ENCODE measurements at regions not wholly inside any gene's neighbourhood (a gene's known extent, or its start where the extent isn't known, plus 50 kb on each side); places are given as distances from the start of the nearest gene placed in this dataset.

- Mint-ChIP-seq H3K4me3 (no peak overlapping the region), H3K36me3 (no peaks in the 10 kb centered on the region), H3K9me3 (no peaks in the 10 kb centered on the region), H3K27me3 (peaks cover 44% of the 10 kb centered on the region), H3K4me1 (no peaks in the 10 kb centered on the region), H3K27ac (no peak overlapping the region)
- no peak for ATAC-seq
Observed at GRCh38 chr16:73542885-73543284, 495.0 kb upstream of the ZFHX3 start.

DNA sequence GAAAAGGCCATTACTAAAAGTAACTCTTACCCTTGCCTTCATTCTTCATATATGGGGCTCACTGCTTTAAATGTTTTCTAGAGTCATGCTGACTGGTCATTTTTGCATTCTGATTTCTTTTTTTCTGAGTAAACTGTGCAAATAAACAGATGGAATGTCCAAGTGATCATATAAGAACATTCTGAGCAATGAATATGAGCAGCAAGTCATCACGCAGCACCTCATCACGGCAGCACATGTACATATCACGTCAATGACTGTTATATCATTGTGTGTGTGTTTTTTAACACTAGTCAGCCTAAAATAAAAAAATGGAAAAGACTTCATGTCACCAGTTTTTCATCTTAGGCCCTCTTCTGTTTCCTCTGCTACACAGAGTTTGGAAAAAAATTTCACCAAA lies 490.0 kb upstream of the ZFHX3 start:
- Mint-ChIP-seq H3K9me3 (no peaks in the 10 kb centered on the region), H3K36me3 (no peaks in the 10 kb centered on the region), H3K27me3 (peaks cover 7% of the 10 kb centered on the region), H3K4me1 (no peaks in the 10 kb centered on the region), H3K4me3 (no peak overlapping the region), H3K27ac (no peak overlapping the region)
- ATAC-seq, result no peak

GRCh38 chr16:73536931-73537330 lies 489.0 kb upstream of the ZFHX3 start:
- no peaks in the 10 kb centered on the region for H3K36me3 Mint-ChIP-seq
- H3K4me3 Mint-ChIP-seq, result no peak overlapping the region
- no peaks in the 10 kb centered on the region for H3K4me1 Mint-ChIP-seq
- H3K27ac Mint-ChIP-seq, result no peak overlapping the region
- peaks cover 3% of the 10 kb centered on the region for H3K9me3 Mint-ChIP-seq
- H3K27me3 Mint-ChIP-seq, result no peaks in the 10 kb centered on the region
- no peak for ATAC-seq

GRCh38 chr16:73531021-73531420 lies 483.1 kb upstream of the ZFHX3 start:
- Mint-ChIP-seq H3K4me1 (no peaks in the 10 kb centered on the region), H3K27ac (no peak overlapping the region), H3K27me3 (no peaks in the 10 kb centered on the region), H3K4me3 (no peak overlapping the region), H3K9me3 (peaks cover 9% of the 10 kb centered on the region), H3K36me3 (no peaks in the 10 kb centered on the region)
- no peak for ATAC-seq

DNA sequence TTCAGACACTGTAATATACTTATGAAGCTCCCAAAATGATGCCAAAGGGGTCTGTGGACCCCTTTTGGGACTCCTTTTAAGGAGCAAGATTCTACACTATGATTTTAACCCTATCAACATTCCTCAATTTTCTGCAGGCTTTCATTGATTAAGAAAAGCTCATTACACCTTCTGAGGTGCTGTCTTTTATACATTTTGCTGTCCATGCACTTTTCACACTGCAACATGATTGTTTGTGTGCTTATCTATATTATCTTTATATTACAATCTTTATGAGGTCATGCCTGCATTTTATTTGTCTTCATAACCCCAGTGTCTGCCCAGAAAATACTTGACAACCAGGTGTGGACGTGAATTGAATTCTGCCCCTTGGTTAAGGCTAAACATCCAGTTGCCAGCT lies 482.6 kb upstream of the ZFHX3 start:
- Mint-ChIP-seq H3K9me3 (peaks cover 9% of the 10 kb centered on the region), H3K4me3 (no peak overlapping the region), H3K36me3 (no peaks in the 10 kb centered on the region), H3K27me3 (no peaks in the 10 kb centered on the region), H3K27ac (no peak overlapping the region), H3K4me1 (no peaks in the 10 kb centered on the region)
- ATAC-seq, result no peak

- no peak overlapping the region for H3K27ac Mint-ChIP-seq
- H3K36me3 Mint-ChIP-seq, result no peaks in the 10 kb centered on the region
- H3K27me3 Mint-ChIP-seq, result no peaks in the 10 kb centered on the region
- H3K4me1 Mint-ChIP-seq, result no peaks in the 10 kb centered on the region
- no peak for ATAC-seq
- H3K4me3 Mint-ChIP-seq, result no peak overlapping the region
- H3K9me3 Mint-ChIP-seq, result peaks cover 9% of the 10 kb centered on the region
Observed at GRCh38 chr16:73529303-73530012, 481.5 kb upstream of the ZFHX3 start.

- no peak for ATAC-seq
- no peaks in the 10 kb centered on the region for H3K36me3 Mint-ChIP-seq
- no peaks in the 10 kb centered on the region for H3K4me1 Mint-ChIP-seq
- no peaks in the 10 kb centered on the region for H3K27me3 Mint-ChIP-seq
- H3K27ac Mint-ChIP-seq, result no peak overlapping the region
- peaks cover 7% of the 10 kb centered on the region for H3K9me3 Mint-ChIP-seq
- no peak overlapping the region for H3K4me3 Mint-ChIP-seq
Observed at GRCh38 chr16:73527187-73527586, 479.3 kb upstream of the ZFHX3 start.

DNA sequence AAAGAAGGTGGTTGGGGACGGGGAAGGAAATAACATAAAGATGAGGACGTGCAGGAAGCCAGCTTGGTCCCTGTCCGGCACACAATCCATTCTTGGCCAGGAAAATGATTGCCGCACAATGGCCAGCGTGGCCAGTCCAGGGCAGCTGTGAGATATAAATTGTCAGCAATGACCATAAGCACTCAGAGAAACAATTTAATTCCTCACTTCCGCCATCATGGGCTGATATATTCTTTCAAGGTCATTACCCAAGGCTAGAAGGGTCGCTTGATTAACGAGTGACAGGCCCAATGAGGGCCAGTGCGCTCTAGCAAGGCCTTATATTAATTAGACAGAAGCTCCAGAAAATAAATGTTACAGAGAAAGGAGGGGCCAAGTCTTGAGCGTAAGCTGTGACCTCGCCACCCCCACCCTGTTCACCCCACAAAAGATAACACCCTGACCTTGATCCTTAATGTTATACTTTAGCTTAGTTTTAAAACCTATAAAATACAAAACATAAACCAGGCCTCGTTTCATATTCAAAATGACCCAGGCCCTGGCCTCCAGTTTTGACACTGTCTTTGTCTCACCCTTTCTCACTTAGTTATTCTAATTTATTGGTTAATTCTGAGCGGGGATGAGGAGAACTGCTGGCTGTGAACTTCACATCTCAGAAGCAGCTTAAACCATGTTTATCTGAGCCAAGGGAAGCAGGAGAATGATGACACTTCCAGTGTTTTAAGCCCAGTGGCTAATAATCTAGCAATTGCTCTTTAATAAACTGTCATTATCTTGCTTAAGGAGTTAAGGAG lies 478.3 kb upstream of the ZFHX3 start:
- Mint-ChIP-seq H3K27ac (no peak overlapping the region), H3K27me3 (no peaks in the 10 kb centered on the region), H3K9me3 (peaks cover 5% of the 10 kb centered on the region), H3K4me3 (no peak overlapping the region), H3K36me3 (no peaks in the 10 kb centered on the region), H3K4me1 (no peaks in the 10 kb centered on the region)
- ATAC-seq, result no peak

DNA sequence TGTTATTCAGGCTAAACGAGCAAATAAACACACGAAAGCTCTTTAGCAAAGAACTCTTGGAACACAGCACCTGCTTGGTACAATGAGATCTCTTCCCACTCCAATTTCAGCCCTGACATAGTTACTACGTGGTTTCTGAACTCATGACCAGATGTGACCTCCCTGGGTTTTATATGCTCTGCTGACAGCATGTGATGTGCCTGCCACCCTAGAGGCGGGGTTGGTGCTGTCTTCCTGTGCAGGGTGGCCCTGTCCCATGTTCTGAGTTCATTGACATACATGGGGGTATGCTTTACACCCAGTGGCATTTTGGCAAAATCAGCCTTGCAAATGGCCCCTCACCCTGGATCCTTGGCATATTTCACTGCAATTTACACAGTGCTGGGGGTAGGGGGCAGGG lies 475.3 kb upstream of the ZFHX3 start:
- H3K4me1 Mint-ChIP-seq, result no peaks in the 10 kb centered on the region
- no peaks in the 10 kb centered on the region for H3K36me3 Mint-ChIP-seq
- no peak overlapping the region for H3K27ac Mint-ChIP-seq
- no peak overlapping the region for H3K4me3 Mint-ChIP-seq
- no peak for ATAC-seq
- no peaks in the 10 kb centered on the region for H3K9me3 Mint-ChIP-seq
- no peaks in the 10 kb centered on the region for H3K27me3 Mint-ChIP-seq

DNA sequence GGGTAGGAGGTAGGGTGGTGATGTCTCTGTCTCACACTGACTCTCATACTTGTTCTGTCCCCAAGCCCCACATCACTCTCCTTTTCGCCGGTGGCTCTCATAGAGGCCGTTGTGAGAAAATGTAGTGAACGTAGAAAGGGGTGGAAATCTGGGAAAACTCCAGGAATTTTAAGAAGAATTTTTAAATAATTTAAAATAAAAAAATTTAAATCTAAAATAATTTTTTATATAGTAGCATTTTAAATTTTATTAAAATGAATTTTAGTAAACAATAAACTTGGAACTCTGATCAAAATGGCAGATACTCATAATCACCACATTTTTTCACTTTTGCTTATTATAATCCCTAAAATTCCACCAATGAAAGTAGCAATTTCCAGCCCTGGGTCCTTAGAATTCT lies 473.6 kb upstream of the ZFHX3 start:
- Mint-ChIP-seq H3K27ac (no peak overlapping the region), H3K4me3 (no peak overlapping the region), H3K27me3 (no peaks in the 10 kb centered on the region), H3K4me1 (no peaks in the 10 kb centered on the region), H3K36me3 (no peaks in the 10 kb centered on the region), H3K9me3 (peaks cover 4% of the 10 kb centered on the region)
- no peak for ATAC-seq

DNA sequence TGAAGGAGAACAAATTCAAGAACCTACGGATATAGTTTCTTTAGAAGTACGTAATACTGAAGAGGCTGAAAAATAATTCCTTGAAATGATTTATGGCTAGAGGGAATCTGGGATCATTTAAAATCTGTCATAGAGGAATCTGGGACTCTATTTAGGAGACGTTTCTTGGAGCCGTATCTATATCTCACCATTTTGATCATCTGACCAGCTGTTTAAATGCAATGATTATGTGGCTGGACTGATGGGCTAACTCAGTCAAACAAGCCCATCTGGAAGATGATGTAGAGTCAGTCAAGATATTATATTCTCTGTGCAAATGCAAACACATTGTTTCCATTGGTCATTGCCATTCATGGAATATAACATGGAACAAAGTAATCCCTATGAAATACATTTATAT lies 467.7 kb upstream of the ZFHX3 start:
- Mint-ChIP-seq H3K27ac (no peak overlapping the region), H3K36me3 (no peaks in the 10 kb centered on the region), H3K9me3 (peaks cover 7% of the 10 kb centered on the region), H3K4me1 (no peaks in the 10 kb centered on the region), H3K4me3 (no peak overlapping the region), H3K27me3 (no peaks in the 10 kb centered on the region)
- no peak for ATAC-seq

DNA sequence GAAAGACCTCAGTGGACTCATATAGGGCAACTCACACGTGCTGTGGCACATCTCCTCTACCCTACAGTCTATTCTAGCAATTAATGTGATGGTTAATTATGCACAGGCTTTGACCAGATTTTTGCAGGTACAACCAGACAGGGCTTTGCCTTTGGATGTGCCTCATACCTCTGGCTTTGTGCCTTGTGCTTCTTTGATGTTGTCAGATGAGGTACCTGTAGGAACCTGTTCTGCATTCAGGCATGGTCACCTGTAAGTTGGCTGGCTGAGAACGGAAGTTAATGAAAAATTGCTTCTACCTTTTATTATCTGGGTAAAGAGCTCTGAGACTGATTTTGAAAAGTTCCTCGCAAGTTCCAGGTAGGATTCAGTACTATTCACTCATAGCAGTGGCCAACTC lies 462.9 kb upstream of the ZFHX3 start:
- ATAC-seq, result no peak
- Mint-ChIP-seq H3K27me3 (no peaks in the 10 kb centered on the region), H3K9me3 (peaks cover 5% of the 10 kb centered on the region)

GRCh38 chr16:73506568-73507056 lies 458.7 kb upstream of the ZFHX3 start:
- H3K27me3 Mint-ChIP-seq, result no peaks in the 10 kb centered on the region
- ATAC-seq, result no peak
- H3K9me3 Mint-ChIP-seq, result peaks cover 5% of the 10 kb centered on the region
- no peaks in the 10 kb centered on the region for H3K36me3 Mint-ChIP-seq
- H3K4me1 Mint-ChIP-seq, result no peaks in the 10 kb centered on the region
- H3K27ac Mint-ChIP-seq, result no peak overlapping the region
- H3K4me3 Mint-ChIP-seq, result no peak overlapping the region

More for the DNA sequence above, 462.9 kb upstream of the ZFHX3 start:
- H3K4me3 Mint-ChIP-seq, result no peak overlapping the region
- no peaks in the 10 kb centered on the region for H3K36me3 Mint-ChIP-seq
- no peaks in the 10 kb centered on the region for H3K4me1 Mint-ChIP-seq
- no peak overlapping the region for H3K27ac Mint-ChIP-seq

- H3K27me3 Mint-ChIP-seq, result no peaks in the 10 kb centered on the region
- H3K36me3 Mint-ChIP-seq, result no peaks in the 10 kb centered on the region
- H3K4me3 Mint-ChIP-seq, result no peak overlapping the region
- no peaks in the 10 kb centered on the region for H3K4me1 Mint-ChIP-seq
- ATAC-seq, result no peak
- H3K27ac Mint-ChIP-seq, result no peak overlapping the region
- H3K9me3 Mint-ChIP-seq, result peaks cover 5% of the 10 kb centered on the region
Observed at GRCh38 chr16:73505577-73505976, 457.6 kb upstream of the ZFHX3 start.

DNA sequence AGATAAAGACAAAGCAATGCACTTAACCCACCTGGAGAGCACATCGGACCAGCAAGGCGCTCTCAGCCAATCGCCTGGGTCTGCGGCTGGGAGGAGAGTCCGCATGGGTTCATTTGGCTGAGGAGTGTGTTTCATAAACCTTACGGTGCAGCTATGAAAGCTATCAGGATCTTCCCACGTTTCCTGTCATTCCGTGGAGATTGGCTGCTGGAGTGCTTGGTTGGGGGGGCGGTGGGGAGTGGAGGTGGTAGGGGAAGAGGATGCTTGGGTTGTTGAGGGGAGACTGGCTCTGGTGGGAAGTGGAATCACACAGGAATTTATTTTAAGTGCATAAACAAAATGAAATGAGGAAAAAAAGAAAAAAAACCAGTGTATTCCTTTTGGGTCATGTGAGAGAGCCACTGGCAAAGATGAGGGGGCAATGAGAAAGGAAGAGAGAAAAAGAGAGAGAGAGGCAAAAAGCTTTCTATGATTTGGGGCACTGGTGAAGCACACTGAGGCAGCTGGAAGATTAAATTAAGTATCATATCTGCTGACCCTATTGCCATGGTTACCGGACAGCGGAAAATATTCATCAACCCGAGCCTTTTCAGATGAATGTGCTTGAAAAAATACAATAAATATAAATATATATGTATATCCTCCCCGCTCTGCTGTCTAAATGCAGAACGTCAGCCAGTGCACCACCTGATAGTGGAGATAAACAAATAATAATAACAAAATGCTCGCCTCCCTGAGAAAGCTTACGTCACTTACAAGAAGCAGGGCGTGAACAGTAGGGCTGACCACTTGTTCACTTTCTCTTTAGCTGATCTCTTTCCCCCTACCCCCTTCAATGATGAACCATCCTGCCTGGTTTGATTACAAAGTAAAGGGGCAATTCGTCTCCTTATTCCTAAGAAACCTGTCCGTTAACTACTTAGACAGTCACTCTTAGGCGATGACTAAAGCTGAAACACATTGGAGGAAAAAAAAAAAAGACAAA lies 457.0 kb upstream of the ZFHX3 start:
- Mint-ChIP-seq H3K27ac (no peak overlapping the region), H3K27me3 (no peaks in the 10 kb centered on the region), H3K4me3 (no peak overlapping the region), H3K36me3 (no peaks in the 10 kb centered on the region), H3K4me1 (no peaks in the 10 kb centered on the region), H3K9me3 (peaks cover 5% of the 10 kb centered on the region)
- ATAC-seq, result no peak

Data from stimulated activated memory B cell treated with anti-CD40 and anti-IgM and Interleukin-4, amounts not matched to agents 10 μg/mL and 1 μg/mL and 100 μg/mL, for 72 hours (primary cell).